H1 (cell line): ENCODE measurements at regions not wholly inside any gene's neighbourhood (a gene's known extent, or its start where the extent isn't known, plus 50 kb on each side); places are given as distances from the start of the nearest gene placed in this dataset.

ENCODE experiments used
- BRCA1 ChIP-seq: IDR thresholded peaks from 2 replicates; pipeline ENCODE4 v1.6.1; 2012; ENCODE audit warnings: low read depth, low read length, improper control_type of control experiment
- CTCF ChIP-seq, 3 experiments: IDR thresholded peaks; 1 replicate in 2 of 3; 2 replicates in 1 of 3; pipeline versions ENCODE4 v1.5.1 to v1.6.1; 2011; ENCODE audit warnings: low read length in 3 of 3, mild to moderate bottlenecking in 3 of 3, inconsistent platforms in 2 of 3, low read depth in 1 of 3, moderate library complexity in 1 of 3; ENCODE audit not compliant: insufficient read depth in 1 of 3; ENCODE audit errors: control extremely low read depth in 1 of 3
- POLR2A ChIP-seq, 2 experiments: IDR thresholded peaks; 1 replicate in 1 of 2; 2 replicates in 1 of 2; pipeline ENCODE4 v1.6.1; 2011; ENCODE audit warnings: low read depth in 2 of 2, low read length in 2 of 2, mild to moderate bottlenecking in 2 of 2; ENCODE audit errors: control extremely low read depth in 1 of 2

GRCh38 chr3:59127071-59127470, 77.2 kb upstream of the CFAP20DC start:
- TF ChIP-seq POLR2A (IDR thresholded peaks at IDR 0.05; ENCODE audit: control extremely low read depth in 1 of 2, low read depth in 2 of 2, low read length in 2 of 2): no peak
- TF ChIP-seq CTCF (IDR thresholded peaks at IDR 0.05; ENCODE audit: control extremely low read depth in 1 of 3, insufficient read depth in 1 of 3, low read depth in 1 of 3, low read length in 3 of 3): no peak
- no peak for TF ChIP-seq BRCA1
